ENCODE measurements at regions not wholly inside any gene's neighbourhood (a gene's known extent, or its start where the extent isn't known, plus 50 kb on each side); places are given as distances from the start of the nearest gene placed in this dataset.

DNA sequence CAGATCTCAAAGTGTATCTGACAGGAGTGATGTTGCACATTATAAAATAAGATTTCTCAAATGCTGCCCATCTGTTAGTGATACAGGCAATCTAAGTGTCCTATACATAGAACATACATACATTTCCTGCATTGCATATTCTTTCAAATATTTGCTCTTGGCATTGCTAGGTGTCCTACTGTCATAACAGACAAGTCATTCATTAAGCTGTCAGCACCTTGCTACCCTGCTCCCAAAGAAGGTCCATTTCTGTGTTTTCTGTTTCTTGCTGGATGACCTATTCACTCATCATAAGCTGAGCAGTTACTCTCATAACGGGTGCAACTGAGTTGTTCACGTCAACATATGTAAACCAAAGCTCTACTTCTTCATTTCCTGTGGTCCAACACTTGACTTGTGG is 719.0 kb downstream of the KCNJ2 start:
- TF ChIP-seq POLR2A (IDR thresholded peaks at IDR 0.05): no peak
- no peak for TF ChIP-seq CTCF (IDR thresholded peaks at IDR 0.05)
